CD4-positive, alpha-beta T cell (primary cell): ENCODE measurements at regions not wholly inside any gene's neighbourhood (a gene's known extent, or its start where the extent isn't known, plus 50 kb on each side); places are given as distances from the start of the nearest gene placed in this dataset.

Experiments used
- ATAC-seq: fragments of 200-7000 bp; cut with Tn5 transposase; one replicate; pipeline ENCODE4 v1.10.0; 2022; ENCODE audit warnings: mild to moderate bottlenecking; ENCODE audit not compliant: poor library complexity
- CTCF ChIA-PET: fragments of 350-600 bp; sonication (Branson Sonifier 250); formaldehyde crosslinking; loops from one replicate; lab custom pipeline; 2021; ENCODE audit warnings: antibody characterized with exemption, inconsistent platforms; lab: Charles Lee
- POLR2A ChIA-PET: fragments of 350-600 bp; sonication (Branson Sonifier 250); formaldehyde crosslinking; loops from one replicate; lab custom pipeline; 2021; ENCODE audit warnings: antibody characterized with exemption, inconsistent platforms; lab: Charles Lee
- DNase-seq, 14 experiments: peaks; one replicate each; pipeline ENCODE4 v3.0.0-alpha.2; 2013 to 2020; ENCODE audit warnings: mixed read lengths in 2 of 14
- H3K27ac ChIP-seq, 2 donors: one replicate each; pipeline versions ENCODE4 v1.5.1 to v1.7.0; 2013; ENCODE audit warnings: low read length in 2 of 2, low read depth in 1 of 2, mild to moderate bottlenecking in 1 of 2
- H3K27me3 ChIP-seq, 2 experiments: 1 replicate in 1 of 2; 2 replicates in 1 of 2; pipeline versions ENCODE4 v1.6.1 to v1.7.0; 2013; ENCODE audit warnings: low read length in 2 of 2, control low read depth in 1 of 2, mild to moderate bottlenecking in 1 of 2, moderate library complexity in 1 of 2; ENCODE audit not compliant: insufficient read depth in 2 of 2, control insufficient read depth in 1 of 2
- H3K36me3 ChIP-seq: one replicate; pipeline ENCODE4 v1.6.1; 2013; ENCODE audit warnings: low read length, control low read depth; ENCODE audit not compliant: insufficient read depth
- H3K4me1 ChIP-seq: one replicate; pipeline ENCODE4 v1.6.1; 2013; ENCODE audit warnings: low read length, control low read depth; ENCODE audit not compliant: insufficient read depth
- H3K4me3 ChIP-seq: one replicate; pipeline ENCODE4 v1.5.1; 2013; ENCODE audit warnings: mild to moderate bottlenecking, low read length, moderate library complexity
- H3K9me3 ChIP-seq, 2 experiments: 1 replicate in 1 of 2; 2 replicates in 1 of 2; pipeline versions ENCODE4 v1.6.1 to v1.7.0; 2013; ENCODE audit warnings: low read length in 2 of 2, mild to moderate bottlenecking in 2 of 2, control low read depth in 1 of 2, moderate library complexity in 1 of 2; ENCODE audit not compliant: control insufficient read depth in 1 of 2, insufficient read depth in 1 of 2
- H3K27ac Mint-ChIP-seq: one replicate; pipeline ENCODE4 v1.8.0; 2020; ENCODE audit warnings: mixed read lengths
- H3K27me3 Mint-ChIP-seq: one replicate; pipeline ENCODE4 v1.8.0; 2021; ENCODE audit warnings: mixed read lengths
- H3K36me3 Mint-ChIP-seq: one replicate; pipeline ENCODE4 v1.8.0; 2021; ENCODE audit warnings: low read depth, mixed read lengths
- H3K4me1 Mint-ChIP-seq: one replicate; pipeline ENCODE4 v1.8.0; 2021; ENCODE audit warnings: low read depth, mixed read lengths
- H3K4me3 Mint-ChIP-seq: one replicate; pipeline ENCODE4 v1.8.0; 2020; ENCODE audit warnings: mild to moderate bottlenecking, mixed read lengths
- H3K9me3 Mint-ChIP-seq: one replicate; pipeline ENCODE4 v1.8.0; 2020; ENCODE audit warnings: mixed read lengths
- CTCF ChIP-seq: fragments of 200-600 bp; IDR thresholded peaks from one replicate; pipeline ENCODE4 v1.8.0; 2022; ENCODE audit warnings: antibody characterized with exemption, mild to moderate bottlenecking
- intact Hi-C, 2 experiments: fragments of 100-400 bp; cut with DNase I in 1 of 2; cut with micrococcal nuclease in 1 of 2; formaldehyde crosslinking; loops; one replicate each; pipeline versions ENCODE4 v1.15.1 to v1.9.0; 2023 to 2025; cut with DNase I, micrococcal nuclease

GRCh38 chr2:195603408-195603807 lies 53.6 kb upstream of the SLC39A10 start:
- Mint-ChIP-seq H3K36me3 (no peaks in the 10 kb centered on the region), H3K27me3 (no peaks in the 10 kb centered on the region), H3K4me3 (no peak overlapping the region), H3K4me1 (peaks cover 7% of the 10 kb centered on the region), H3K27ac (no peak overlapping the region), H3K9me3 (no peaks in the 10 kb centered on the region)
- intact Hi-C loops = no loop called here
- Histone ChIP-seq H3K36me3 (no peaks in the 10 kb centered on the region), H3K27ac (no peak overlapping the region), H3K27me3 (no peaks in the 10 kb centered on the region), H3K9me3 (no peaks in the 10 kb centered on the region), H3K4me1 (no peaks in the 10 kb centered on the region), H3K4me3 (no peak overlapping the region)
- ATAC-seq = no peak
- POLR2A ChIA-PET = no interaction called here
- CTCF ChIA-PET = no interaction called here
- TF ChIP-seq CTCF = no peak
- no peak for DNase-seq

GRCh38 chr2:195602687-195603086 lies 54.3 kb upstream of the SLC39A10 start:
- ATAC-seq = no peak
- peaks cover 7% of the 10 kb centered on the region for H3K4me1 Mint-ChIP-seq
- ChIA-PET POLR2A (no interaction called here), CTCF (no interaction called here)
- H3K36me3 Mint-ChIP-seq = no peaks in the 10 kb centered on the region
- Histone ChIP-seq H3K36me3 (no peaks in the 10 kb centered on the region), H3K9me3 (peaks cover 0 to 3% of the 10 kb centered on the region in 2 experiments), H3K4me1 (no peaks in the 10 kb centered on the region), H3K4me3 (no peak overlapping the region), H3K27ac (no peak overlapping the region), H3K27me3 (no peaks in the 10 kb centered on the region)
- no peaks in the 10 kb centered on the region for H3K9me3 Mint-ChIP-seq
- H3K27ac Mint-ChIP-seq = no peak overlapping the region
- intact Hi-C loops = no loop called here
- DNase-seq = no peak
- H3K27me3 Mint-ChIP-seq = no peaks in the 10 kb centered on the region
- no peak overlapping the region for H3K4me3 Mint-ChIP-seq
- no peak for TF ChIP-seq CTCF

GRCh38 chr2:195601361-195601760 lies 55.7 kb upstream of the SLC39A10 start:
- Mint-ChIP-seq H3K27ac (no peak overlapping the region), H3K27me3 (no peaks in the 10 kb centered on the region), H3K4me1 (peaks cover 7% of the 10 kb centered on the region), H3K9me3 (no peaks in the 10 kb centered on the region), H3K4me3 (no peak overlapping the region), H3K36me3 (no peaks in the 10 kb centered on the region)
- ChIA-PET POLR2A (no interaction called here), CTCF (no interaction called here)
- no peak for TF ChIP-seq CTCF
- peaks cover 0 to 3% of the 10 kb centered on the region in 2 experiments for H3K9me3 ChIP-seq
- ATAC-seq (no peak), DNase-seq (no peak)
- no peaks in the 10 kb centered on the region for H3K4me1 ChIP-seq
- H3K27me3 ChIP-seq = no peaks in the 10 kb centered on the region
- intact Hi-C loops = no loop called here
- H3K36me3 ChIP-seq = no peaks in the 10 kb centered on the region
- H3K4me3 ChIP-seq = no peak overlapping the region
- no peak overlapping the region for H3K27ac ChIP-seq
